MM.1S (cell line): ENCODE measurements at regions not wholly inside any gene's neighbourhood (a gene's known extent, or its start where the extent isn't known, plus 50 kb on each side); places are given as distances from the start of the nearest gene placed in this dataset.
A peak's percentile ranks its signal among the peaks of the same experiment; 100 is the strongest.

Source experiments
- DNase-seq: peaks from one replicate; pipeline ENCODE4 v3.0.0-alpha.2; 2015
- H2AFZ ChIP-seq: fragments of 300-600 bp; sonication (generic); 2 replicates; pipeline ENCODE4 v1.6.0; 2016; ENCODE audit warnings: antibody characterized with exemption, low read length
- H3F3A ChIP-seq: fragments of 300-600 bp; sonication (generic); 2 replicates; pipeline ENCODE4 v1.6.1; 2016; ENCODE audit warnings: mild to moderate bottlenecking, antibody characterized with exemption, low read length, moderate library complexity, mixed read lengths; ENCODE audit not compliant: insufficient read depth
- H3K27ac ChIP-seq: fragments of 300-600 bp; sonication (generic); 2 replicates; pipeline ENCODE4 v1.5.1; 2016; ENCODE audit warnings: mild to moderate bottlenecking, low read length
- H3K27me3 ChIP-seq: fragments of 300-600 bp; sonication (generic); replicated peaks from 2 replicates; pipeline ENCODE4 v1.6.0; 2016; ENCODE audit warnings: low read length; ENCODE audit not compliant: insufficient read depth
- H3K36me3 ChIP-seq: fragments of 300-600 bp; sonication (generic); replicated peaks from 2 replicates; pipeline ENCODE4 v1.6.1; 2016; ENCODE audit warnings: mild to moderate bottlenecking, low read length, mixed read lengths; ENCODE audit not compliant: insufficient read depth
- H3K4me1 ChIP-seq: fragments of 300-600 bp; sonication (generic); 2 replicates; pipeline ENCODE4 v1.6.1; 2016; ENCODE audit warnings: low read length, mixed read lengths
- H3K4me2 ChIP-seq: fragments of 300-600 bp; sonication (generic); 2 replicates; pipeline ENCODE4 v1.6.0; 2016; ENCODE audit warnings: low read depth, low read length
- H3K4me3 ChIP-seq: fragments of 300-600 bp; sonication (generic); 2 replicates; pipeline ENCODE4 v1.5.1; 2016; ENCODE audit warnings: low read length, mixed read lengths
- H3K79me2 ChIP-seq: fragments of 300-600 bp; sonication (generic); 2 replicates; pipeline ENCODE4 v1.6.1; 2016; ENCODE audit warnings: mixed run types, low read length, mixed read lengths
- H3K9ac ChIP-seq: fragments of 300-600 bp; sonication (generic); 2 replicates; pipeline ENCODE4 v1.6.1; 2016; ENCODE audit warnings: low read length, mixed read lengths
- H3K9me2 ChIP-seq: fragments of 300-600 bp; sonication (generic); replicated peaks from 2 replicates; pipeline ENCODE4 v1.6.1; 2016; ENCODE audit warnings: mild to moderate bottlenecking, low read length, mixed read lengths; ENCODE audit not compliant: insufficient read depth
- H3K9me3 ChIP-seq: fragments of 300-600 bp; sonication (generic); replicated peaks from 2 replicates; pipeline ENCODE4 v1.6.1; 2016; ENCODE audit warnings: mild to moderate bottlenecking, low read length, mixed read lengths; ENCODE audit not compliant: insufficient read depth
- H4K20me1 ChIP-seq: fragments of 300-600 bp; sonication (generic); 2 replicates; pipeline ENCODE4 v1.6.1; 2016; ENCODE audit warnings: mild to moderate bottlenecking, low read length, moderate library complexity, mixed read lengths; ENCODE audit not compliant: insufficient read depth
- EZH2 ChIP-seq: fragments of 300-600 bp; sonication (generic); optimal IDR thresholded peaks from 2 replicates; pipeline ENCODE3; 2017; ENCODE audit warnings: low read depth, mild to moderate bottlenecking, antibody characterized with exemption, low read length, mixed read lengths
- EZH2phosphoT487 ChIP-seq: fragments of 300-600 bp; sonication (generic); IDR thresholded peaks from 2 replicates; pipeline ENCODE4 v1.6.1; 2018; ENCODE audit warnings: antibody characterized with exemption, low read length
- TF ChIP-seq, protein P1 (sequence below): fragments of 300-600 bp; sonication (generic); IDR thresholded peaks from 2 replicates; pipeline ENCODE4 v1.5.1; 2016; ENCODE audit warnings: antibody characterized with exemption, low read length, mixed read lengths

DNA sequence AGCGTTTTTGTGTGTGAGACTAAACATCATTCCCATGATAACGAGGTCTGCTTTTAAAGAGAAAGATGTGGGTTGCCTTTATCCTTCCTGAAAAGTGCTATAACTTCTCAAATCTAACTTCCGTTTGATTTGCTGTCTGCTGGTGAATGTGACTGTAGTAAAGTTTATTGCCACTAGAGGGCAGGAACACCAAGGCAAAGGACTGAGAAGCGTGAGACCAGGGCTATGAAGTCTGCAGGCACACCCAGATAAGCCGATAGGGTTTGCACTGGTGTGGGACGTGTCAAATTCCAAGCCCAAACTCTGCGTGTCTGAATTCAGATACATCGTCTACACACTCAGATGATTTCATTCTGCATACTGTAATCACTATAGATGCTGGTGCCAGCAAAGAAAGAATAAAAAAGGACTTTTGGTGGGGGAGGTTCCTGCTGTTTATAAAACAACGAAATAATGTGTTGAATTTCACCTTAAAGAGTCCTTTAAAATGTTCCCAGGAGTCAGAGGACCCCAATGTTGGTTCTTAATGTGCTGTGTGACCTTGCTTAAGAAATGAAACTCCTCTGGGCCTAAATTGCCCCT lies 87.2 kb downstream of the PTTG1 start:
- H3K27me3 ChIP-seq, result no peaks in the 10 kb centered on the region
- H3K79me2 ChIP-seq, result no peaks in the 10 kb centered on the region
- H3K36me3 ChIP-seq, result no peaks in the 10 kb centered on the region
- no peaks in the 10 kb centered on the region for H4K20me1 ChIP-seq
- DNase-seq, result peak; percentile 78
- H3K9me3 ChIP-seq, result no peaks in the 10 kb centered on the region
- H3K9ac ChIP-seq, result no peak overlapping the region
- no peaks in the 10 kb centered on the region for H3K9me2 ChIP-seq
- no peaks in the 10 kb centered on the region for H3F3A ChIP-seq
- peaks cover 5% of the 10 kb centered on the region; the same call in 1 of the 2 replicates for H3K4me1 ChIP-seq
- H3K4me3 ChIP-seq, result no peak overlapping the region
- H3K4me2 ChIP-seq, result no peak overlapping the region
- H2AFZ ChIP-seq, result no peak overlapping the region
- H3K27ac ChIP-seq, result no peak overlapping the region
- TF ChIP-seq, protein P1, sequence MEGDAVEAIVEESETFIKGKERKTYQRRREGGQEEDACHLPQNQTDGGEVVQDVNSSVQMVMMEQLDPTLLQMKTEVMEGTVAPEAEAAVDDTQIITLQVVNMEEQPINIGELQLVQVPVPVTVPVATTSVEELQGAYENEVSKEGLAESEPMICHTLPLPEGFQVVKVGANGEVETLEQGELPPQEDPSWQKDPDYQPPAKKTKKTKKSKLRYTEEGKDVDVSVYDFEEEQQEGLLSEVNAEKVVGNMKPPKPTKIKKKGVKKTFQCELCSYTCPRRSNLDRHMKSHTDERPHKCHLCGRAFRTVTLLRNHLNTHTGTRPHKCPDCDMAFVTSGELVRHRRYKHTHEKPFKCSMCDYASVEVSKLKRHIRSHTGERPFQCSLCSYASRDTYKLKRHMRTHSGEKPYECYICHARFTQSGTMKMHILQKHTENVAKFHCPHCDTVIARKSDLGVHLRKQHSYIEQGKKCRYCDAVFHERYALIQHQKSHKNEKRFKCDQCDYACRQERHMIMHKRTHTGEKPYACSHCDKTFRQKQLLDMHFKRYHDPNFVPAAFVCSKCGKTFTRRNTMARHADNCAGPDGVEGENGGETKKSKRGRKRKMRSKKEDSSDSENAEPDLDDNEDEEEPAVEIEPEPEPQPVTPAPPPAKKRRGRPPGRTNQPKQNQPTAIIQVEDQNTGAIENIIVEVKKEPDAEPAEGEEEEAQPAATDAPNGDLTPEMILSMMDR, result peak; percentile 91
- no peak for TF ChIP-seq EZH2

DNA sequence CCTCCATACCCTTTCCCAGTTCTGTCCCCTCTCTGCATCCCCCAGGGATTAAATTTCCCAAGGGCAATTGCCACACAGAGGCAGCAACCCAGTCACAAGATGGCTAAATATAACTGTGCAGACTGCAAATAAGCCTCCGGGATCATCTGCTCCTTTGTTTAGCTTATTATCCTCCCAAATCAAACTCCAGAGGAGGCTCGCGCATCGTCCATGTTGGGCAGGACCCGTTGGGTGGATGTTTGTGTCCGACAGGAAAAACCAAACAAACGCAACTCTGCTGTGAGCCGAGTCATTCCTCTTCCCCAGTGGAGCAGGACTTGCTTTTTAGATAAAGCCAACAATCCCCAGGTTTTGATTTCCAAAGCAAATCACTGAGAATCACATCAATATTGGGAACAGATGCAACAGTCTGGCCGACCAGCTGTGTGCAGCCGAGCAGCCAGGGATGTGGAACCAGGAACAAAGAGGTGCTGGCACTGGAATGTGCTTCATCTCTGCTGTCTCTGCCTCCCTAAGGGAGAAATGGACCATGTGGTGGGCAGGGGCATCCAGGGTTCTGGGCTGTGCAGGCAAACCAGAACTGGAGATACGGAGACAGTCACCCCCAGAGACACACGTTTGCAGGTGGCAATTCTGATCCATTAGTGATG lies 89.8 kb downstream of the PTTG1 start:
- TF ChIP-seq, protein P1, result no peak
- TF ChIP-seq EZH2phosphoT487, result no peak
- no peak for TF ChIP-seq EZH2
- no peaks in the 10 kb centered on the region for H4K20me1 ChIP-seq
- no peaks in the 10 kb centered on the region for H3F3A ChIP-seq
- H3K27ac ChIP-seq, result no peak overlapping the region
- H3K27me3 ChIP-seq, result no peaks in the 10 kb centered on the region
- H3K9me3 ChIP-seq, result no peaks in the 10 kb centered on the region
- H3K9me2 ChIP-seq, result no peaks in the 10 kb centered on the region
- no peaks in the 10 kb centered on the region for H3K79me2 ChIP-seq
- no peak overlapping the region for H3K4me2 ChIP-seq
- no peak overlapping the region for H3K9ac ChIP-seq
- no peak for DNase-seq
- H3K4me3 ChIP-seq, result no peak overlapping the region
- H3K4me1 ChIP-seq, result peaks cover 2% of the 10 kb centered on the region; the same call in 1 of the 2 replicates
- H3K36me3 ChIP-seq, result no peaks in the 10 kb centered on the region
- H2AFZ ChIP-seq, result no peak overlapping the region
